Fibroblast of villous mesenchyme (primary cell): ENCODE measurements at regions not wholly inside any gene's neighbourhood (a gene's known extent, or its start where the extent isn't known, plus 50 kb on each side); places are given as distances from the start of the nearest gene placed in this dataset.
"Not testable (repeated sequence)": the region's sequence is repeated elsewhere in the genome, so short reads cannot be mapped to it uniquely, and the experiment has no call there.

Experiments
- DNase-seq: peaks from one replicate; pipeline ENCODE4 v3.0.0-alpha.2; 2010; ENCODE audit warnings: low read depth
- H3K4me3 ChIP-seq: 2 replicates; pipeline ENCODE4 v1.5.1; 2011; ENCODE audit warnings: low read depth, mild to moderate bottlenecking, low read length
- TF ChIP-seq, protein P1 (sequence below): IDR thresholded peaks from 2 replicates; pipeline ENCODE4 v1.5.1; 2012; ENCODE audit warnings: low read depth, mild to moderate bottlenecking, low read length; ENCODE audit not compliant: insufficient read depth

DNA sequence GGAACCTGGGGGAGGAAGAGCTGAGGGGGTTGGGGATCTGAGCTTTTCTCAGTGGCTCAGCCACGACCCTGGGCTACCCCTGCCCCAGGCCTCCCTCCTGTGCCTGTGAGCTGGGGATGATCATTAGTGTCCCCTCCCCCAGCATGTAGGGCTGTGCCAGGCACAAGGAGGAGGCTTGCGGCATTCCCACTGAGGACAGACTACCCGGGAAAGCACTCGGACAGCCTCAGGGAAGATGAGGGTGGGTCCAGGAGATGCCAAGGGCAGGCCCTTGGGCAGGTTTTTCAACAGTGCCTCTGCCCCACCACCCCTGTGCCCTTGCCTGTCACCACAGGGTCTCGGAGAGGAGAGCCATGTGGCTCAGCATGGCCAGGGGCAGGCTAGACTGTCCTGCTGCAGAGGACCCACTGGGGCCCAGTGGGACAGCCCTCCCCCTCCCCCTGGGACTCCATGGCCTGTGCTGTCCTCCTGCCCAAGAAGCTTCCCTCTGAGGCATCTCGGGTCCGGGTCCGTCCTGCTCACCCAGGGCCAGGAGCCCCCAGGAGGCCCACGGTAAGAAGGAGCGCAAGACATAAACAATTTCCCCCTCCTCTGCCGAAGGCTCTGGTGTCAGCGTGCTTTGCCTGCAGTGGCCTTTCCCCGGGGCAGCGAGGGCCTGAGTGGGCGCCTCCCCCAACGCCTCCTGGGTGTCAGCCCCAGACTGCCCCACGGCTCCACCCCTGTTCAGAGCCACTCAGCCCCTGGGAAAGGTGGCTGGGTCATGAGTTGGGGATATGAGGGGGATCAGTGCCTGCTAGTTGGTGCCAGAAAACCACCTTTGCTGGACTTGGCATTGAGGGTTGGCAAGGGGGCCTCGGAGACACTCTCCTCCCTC, 192.5 kb downstream of the GOLGA6L6 start:
- DNase-seq = no peak
- TF ChIP-seq, protein P1, sequence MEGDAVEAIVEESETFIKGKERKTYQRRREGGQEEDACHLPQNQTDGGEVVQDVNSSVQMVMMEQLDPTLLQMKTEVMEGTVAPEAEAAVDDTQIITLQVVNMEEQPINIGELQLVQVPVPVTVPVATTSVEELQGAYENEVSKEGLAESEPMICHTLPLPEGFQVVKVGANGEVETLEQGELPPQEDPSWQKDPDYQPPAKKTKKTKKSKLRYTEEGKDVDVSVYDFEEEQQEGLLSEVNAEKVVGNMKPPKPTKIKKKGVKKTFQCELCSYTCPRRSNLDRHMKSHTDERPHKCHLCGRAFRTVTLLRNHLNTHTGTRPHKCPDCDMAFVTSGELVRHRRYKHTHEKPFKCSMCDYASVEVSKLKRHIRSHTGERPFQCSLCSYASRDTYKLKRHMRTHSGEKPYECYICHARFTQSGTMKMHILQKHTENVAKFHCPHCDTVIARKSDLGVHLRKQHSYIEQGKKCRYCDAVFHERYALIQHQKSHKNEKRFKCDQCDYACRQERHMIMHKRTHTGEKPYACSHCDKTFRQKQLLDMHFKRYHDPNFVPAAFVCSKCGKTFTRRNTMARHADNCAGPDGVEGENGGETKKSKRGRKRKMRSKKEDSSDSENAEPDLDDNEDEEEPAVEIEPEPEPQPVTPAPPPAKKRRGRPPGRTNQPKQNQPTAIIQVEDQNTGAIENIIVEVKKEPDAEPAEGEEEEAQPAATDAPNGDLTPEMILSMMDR = no peak
- no peak overlapping the region for H3K4me3 ChIP-seq

DNA sequence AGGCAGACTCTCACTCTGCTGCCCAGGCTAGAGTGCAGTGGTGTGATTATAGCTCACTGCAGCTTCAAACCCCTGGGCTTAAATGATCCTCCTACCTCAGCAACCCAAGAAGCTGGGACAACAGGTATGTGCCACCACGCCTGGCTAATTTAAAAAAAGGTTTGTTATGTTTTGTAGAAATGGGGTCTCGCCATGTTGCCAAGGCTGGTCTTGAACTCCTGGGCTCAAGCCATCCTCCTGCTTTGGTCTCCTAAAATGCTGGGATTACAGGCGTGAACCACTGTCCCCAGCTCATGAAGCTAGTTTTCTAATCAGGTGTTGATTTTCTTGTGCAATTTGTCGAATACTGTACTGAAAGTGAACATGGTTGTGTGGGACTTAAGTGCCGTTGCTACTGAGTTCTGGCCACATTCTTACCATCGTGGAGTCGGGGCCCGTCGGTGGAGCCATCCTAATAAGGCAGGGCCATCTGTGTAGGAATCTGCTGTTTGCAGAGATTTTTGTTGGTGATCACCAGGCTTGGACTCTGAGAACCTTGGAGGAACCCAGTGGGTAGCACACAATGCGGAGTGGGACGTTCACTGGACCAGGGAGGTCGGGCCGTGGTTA, 193.2 kb downstream of the GOLGA6L6 start:
- DNase-seq = no peak
- TF ChIP-seq, protein P1 = no peak
- no peak overlapping the region for H3K4me3 ChIP-seq

DNA sequence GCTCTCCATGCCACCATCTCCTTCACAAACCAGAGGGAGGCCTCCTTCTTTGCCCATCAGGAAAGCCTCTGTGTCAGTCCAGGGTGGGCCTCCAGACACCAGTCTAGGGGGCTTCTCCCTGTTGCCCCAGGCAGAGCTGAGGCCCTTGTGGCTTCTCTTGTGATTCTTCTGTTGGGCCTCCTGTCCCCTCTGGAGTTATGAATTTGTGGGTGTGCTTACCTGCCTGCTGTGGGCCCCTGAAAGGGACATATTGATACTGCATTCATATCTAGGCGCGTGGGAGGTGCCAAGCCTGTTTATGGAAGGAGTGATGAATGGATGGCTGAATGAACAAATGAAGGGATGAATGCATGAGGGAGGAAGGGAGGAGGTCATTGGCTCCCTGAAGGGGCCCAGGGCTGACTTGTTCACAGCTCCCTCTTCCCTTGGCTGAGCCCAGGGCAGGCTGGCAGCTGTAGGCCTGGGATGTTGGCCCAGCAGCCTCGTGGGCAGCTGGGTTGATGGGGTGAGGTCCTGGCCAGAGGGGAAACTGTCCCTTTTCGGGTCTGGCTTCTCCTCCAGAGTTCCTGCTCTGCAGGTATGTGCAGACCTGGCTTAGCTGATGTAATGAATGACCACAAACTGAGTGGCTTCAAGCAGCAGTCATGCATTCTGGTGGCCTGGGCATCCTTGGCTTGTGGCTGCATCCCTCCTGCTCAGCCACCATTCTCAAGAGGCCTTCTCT, 195.4 kb downstream of the GOLGA6L6 start:
- DNase-seq = no peak
- H3K4me3 ChIP-seq = no peak overlapping the region
- TF ChIP-seq, protein P1 = no peak

DNA sequence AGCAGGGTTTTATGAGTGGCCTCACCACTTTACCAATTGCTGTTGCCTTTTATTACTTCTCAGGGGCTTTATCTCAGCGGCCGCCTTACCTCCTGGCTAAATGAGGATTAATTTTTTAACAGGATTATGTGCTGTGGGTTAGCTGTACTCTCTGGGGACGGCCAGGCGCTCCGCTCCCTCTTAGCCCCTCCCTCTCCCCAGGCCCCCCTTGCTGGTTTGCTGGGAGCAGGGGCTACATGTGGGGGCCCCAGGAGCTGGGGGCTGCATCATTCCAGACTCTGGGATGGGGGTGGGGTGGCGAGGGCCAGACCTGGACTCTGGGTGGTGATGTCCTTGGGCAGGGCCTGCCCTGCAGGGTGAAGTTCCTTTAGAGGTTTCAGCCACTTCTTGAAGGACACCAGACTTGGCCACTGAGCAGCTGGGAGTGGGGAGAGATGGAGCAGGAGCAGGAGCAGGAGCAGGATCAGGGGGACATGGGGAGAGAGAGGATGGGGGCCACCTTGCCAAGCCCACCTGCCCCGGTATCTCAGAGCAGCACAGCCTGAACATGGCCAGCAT, 196.1 kb downstream of the GOLGA6L6 start:
- TF ChIP-seq, protein P1 = no peak
- no peak for DNase-seq
- no peak overlapping the region for H3K4me3 ChIP-seq

DNA sequence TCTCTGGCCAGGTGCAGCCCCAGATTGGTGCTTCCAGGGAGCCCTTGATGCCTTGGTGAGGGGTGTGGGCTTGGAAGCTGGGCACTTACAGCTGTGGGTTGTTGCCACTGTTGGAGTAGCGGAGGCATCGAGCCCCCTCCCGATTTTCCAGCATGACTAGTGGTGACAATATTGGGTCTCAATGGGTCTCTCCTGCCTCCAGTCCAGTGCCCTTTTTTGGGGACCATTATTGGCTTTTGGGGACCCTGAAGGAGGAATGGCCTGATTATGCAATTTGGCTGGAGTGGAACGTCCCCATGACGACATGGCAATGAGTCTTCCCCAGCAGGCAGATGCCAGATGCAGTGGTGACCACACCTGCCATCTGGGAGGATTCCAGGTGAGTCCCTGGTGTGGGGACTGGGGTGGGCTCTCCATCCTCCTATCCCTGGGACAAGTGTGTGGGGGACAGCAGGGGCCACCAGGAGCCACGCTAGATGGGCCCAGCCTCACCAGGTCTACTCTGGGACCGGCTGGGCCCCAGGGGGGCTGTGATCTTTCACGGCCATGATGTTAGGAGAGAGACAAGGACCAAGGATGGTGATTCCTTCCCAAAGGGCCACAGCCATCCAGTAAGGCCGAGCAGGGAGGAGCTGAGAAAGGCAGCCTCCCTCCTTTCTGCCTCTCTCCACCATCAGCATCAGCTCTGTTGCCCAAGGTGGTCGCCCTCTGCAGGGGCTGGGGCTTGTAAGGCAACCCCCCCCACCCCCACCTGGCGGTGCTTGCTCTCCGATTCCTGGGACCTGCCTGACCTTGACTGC, 196.8 kb downstream of the GOLGA6L6 start:
- H3K4me3 ChIP-seq = no peak overlapping the region
- DNase-seq = peak; percentile 1
- TF ChIP-seq, protein P1 = no peak

DNA sequence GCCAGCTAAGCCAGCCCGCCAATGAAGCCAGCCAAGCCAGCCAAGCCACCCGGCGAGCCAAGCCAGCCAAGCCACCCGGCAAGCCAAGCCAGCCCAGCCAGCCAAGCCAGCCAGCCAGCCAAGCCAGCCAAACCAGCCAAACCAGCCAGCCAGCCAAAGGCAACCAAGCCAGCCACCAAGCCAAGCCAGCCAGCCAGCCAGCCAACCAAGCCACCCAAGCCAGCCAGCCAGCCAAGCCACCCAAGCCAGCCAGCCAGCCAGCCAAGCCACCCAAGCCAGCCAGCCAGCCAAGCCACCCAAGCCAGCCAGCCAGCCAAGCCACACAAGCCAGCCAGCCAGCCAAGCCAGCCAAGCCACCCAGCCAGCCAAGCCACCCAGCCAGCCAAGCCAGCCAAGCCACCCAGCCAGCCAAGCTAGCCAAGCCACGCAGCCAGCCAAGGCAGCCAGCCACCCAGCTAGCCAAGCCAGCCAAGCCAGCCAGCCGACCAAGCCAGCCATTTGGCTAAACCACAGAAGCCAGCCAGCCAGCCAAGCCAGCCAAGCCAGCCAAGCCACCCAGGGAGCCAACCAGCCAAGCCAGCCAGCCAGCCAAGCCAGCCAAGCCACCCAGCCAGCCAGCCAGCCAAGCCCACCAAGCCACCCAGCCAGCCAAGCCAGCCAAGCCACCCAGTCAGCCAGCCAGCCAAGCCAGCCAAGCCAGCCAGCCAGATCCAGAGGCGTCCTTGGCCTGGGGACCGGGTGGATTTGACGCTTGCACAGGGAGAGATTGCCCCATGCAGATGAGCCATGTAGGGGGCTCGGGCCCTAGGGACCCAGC, 198.0 kb downstream of the GOLGA6L6 start:
- not testable (repeated sequence) for DNase-seq, H3K4me3 ChIP-seq

DNA sequence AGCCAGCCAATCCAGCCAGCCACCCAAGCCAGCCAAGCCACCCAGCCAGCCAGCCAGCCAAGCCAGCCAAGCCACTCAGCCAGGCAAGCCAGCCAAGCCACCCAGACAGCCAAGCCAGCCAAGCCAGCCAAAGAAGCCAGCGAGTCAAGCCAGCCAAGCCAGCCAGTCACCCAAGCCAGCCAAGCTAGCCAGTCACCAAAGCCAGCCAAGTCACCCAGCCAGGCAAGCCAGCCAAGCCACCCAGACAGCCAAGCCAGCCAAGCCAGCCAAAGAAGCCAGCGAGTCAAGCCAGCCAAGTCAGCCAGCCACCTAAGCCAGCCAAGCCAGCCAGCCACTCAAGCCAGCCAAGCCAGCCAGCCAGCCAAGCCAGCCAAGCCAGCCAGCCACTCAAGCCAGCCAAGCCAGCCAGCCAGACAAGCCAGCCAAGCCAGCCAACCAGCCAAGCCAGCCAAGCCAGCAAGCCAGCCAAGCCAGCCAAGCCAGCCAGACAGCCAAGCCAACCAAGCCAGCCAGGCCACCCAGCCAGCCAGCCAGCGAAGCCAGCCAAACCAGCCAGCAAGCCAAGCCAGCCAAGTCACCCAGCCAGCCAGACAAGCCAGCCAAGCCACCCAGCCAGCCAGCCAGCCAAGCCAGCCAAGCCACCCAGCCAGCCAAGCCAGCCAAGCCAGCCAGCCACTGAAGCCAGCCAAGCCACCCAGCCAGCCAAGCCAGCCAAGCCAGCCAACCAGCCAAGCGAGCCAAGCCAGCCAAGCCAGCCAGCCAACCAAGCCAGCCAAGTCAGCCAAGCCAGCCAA, 198.8 kb downstream of the GOLGA6L6 start:
- DNase-seq, H3K4me3 ChIP-seq: not testable (repeated sequence)
